Duodenal mucosa (tissue), 2 donors: ENCODE measurements at regions not wholly inside any gene's neighbourhood (a gene's known extent, or its start where the extent isn't known, plus 50 kb on each side); places are given as distances from the start of the nearest gene placed in this dataset.
"Not testable (repeated sequence)": the region's sequence is repeated elsewhere in the genome, so short reads cannot be mapped to it uniquely, and the experiment has no call there.

Source experiments
- H3K27ac ChIP-seq: one replicate; pipeline ENCODE4 v1.7.0; 2013; ENCODE audit warnings: low read depth, low read length
- H3K27me3 ChIP-seq, 2 donors: one replicate each; pipeline ENCODE4 v1.7.0; 2013; ENCODE audit warnings: low read length in 2 of 2, control low read depth in 1 of 2; ENCODE audit not compliant: insufficient read depth in 2 of 2, control insufficient read depth in 1 of 2
- H3K36me3 ChIP-seq, 2 donors: one replicate each; pipeline ENCODE4 v1.7.0; 2013; ENCODE audit warnings: low read length in 2 of 2, control low read depth in 1 of 2; ENCODE audit not compliant: insufficient read depth in 2 of 2, control insufficient read depth in 1 of 2
- H3K4me1 ChIP-seq, 2 donors: one replicate each; pipeline ENCODE4 v1.7.0; 2013; ENCODE audit warnings: low read length in 2 of 2, control low read depth in 1 of 2; ENCODE audit not compliant: insufficient read depth in 2 of 2, control insufficient read depth in 1 of 2
- H3K4me3 ChIP-seq, 2 donors: one replicate each; pipeline ENCODE4 v1.7.0; 2013; ENCODE audit warnings: low read length in 2 of 2, low read depth in 1 of 2
- H3K9ac ChIP-seq, 2 donors: one replicate each; pipeline ENCODE4 v1.7.0; 2013; ENCODE audit warnings: low read length in 2 of 2, low read depth in 1 of 2
- H3K9me3 ChIP-seq, 2 donors: one replicate each; pipeline ENCODE4 v1.7.0; 2013; ENCODE audit warnings: low read length in 2 of 2, control low read depth in 1 of 2; ENCODE audit not compliant: control insufficient read depth in 1 of 2

- Histone ChIP-seq H3K9ac (no peak overlapping the region), H3K9me3 (no peaks in the 10 kb centered on the region), H3K27me3 (no peaks in the 10 kb centered on the region), H3K27ac (no peak overlapping the region), H3K36me3 (no peaks in the 10 kb centered on the region), H3K4me1 (no peaks in the 10 kb centered on the region), H3K4me3 (no peak overlapping the region)
Measured at GRCh38 chr1:196136396-196136795, 471.8 kb downstream of the KCNT2 start.

GRCh38 chr1:196131691-196132090 is 476.5 kb downstream of the KCNT2 start:
- H3K9ac ChIP-seq = no peak overlapping the region
- no peaks in the 10 kb centered on the region for H3K27me3 ChIP-seq
- H3K4me1 ChIP-seq = no peaks in the 10 kb centered on the region
- H3K9me3 ChIP-seq = no peaks in the 10 kb centered on the region
- H3K36me3 ChIP-seq = no peaks in the 10 kb centered on the region
- H3K27ac ChIP-seq = no peak overlapping the region
- no peak overlapping the region for H3K4me3 ChIP-seq

- H3K4me3 ChIP-seq = no peak overlapping the region
- no peaks in the 10 kb centered on the region for H3K4me1 ChIP-seq
- H3K9ac ChIP-seq = no peak overlapping the region
- H3K27ac ChIP-seq = no peak overlapping the region
- H3K36me3 ChIP-seq = no peaks in the 10 kb centered on the region
- H3K9me3 ChIP-seq = no peaks in the 10 kb centered on the region
- H3K27me3 ChIP-seq = no peaks in the 10 kb centered on the region
Measured at GRCh38 chr1:196128835-196129234, 479.4 kb downstream of the KCNT2 start.

GRCh38 chr1:196121181-196121580 is 487.1 kb downstream of the KCNT2 start:
- Histone ChIP-seq H3K4me3 (no peak overlapping the region), H3K27ac (no peak overlapping the region), H3K27me3 (no peaks in the 10 kb centered on the region), H3K9ac (no peak overlapping the region), H3K36me3 (no peaks in the 10 kb centered on the region), H3K9me3 (no peaks in the 10 kb centered on the region), H3K4me1 (no peaks in the 10 kb centered on the region)

GRCh38 chr1:196115646-196116045 is 492.6 kb downstream of the KCNT2 start:
- H3K9ac ChIP-seq = no peak overlapping the region

GRCh38 chr1:196114193-196114592 is 494.0 kb downstream of the KCNT2 start:
- H3K9ac ChIP-seq = no peak overlapping the region
- no peaks in the 10 kb centered on the region for H3K27me3 ChIP-seq
- H3K36me3 ChIP-seq = no peaks in the 10 kb centered on the region
- no peak overlapping the region for H3K27ac ChIP-seq
- no peaks in the 10 kb centered on the region for H3K9me3 ChIP-seq
- H3K4me1 ChIP-seq = no peaks in the 10 kb centered on the region
- H3K4me3 ChIP-seq = no peak overlapping the region

More at GRCh38 chr1:196115646-196116045, 492.6 kb downstream of the KCNT2 start:
- Histone ChIP-seq H3K27me3 (no peaks in the 10 kb centered on the region), H3K4me1 (no peaks in the 10 kb centered on the region), H3K36me3 (no peaks in the 10 kb centered on the region), H3K27ac (no peak overlapping the region), H3K4me3 (no peak overlapping the region), H3K9me3 (no peaks in the 10 kb centered on the region)

GRCh38 chr1:196108990-196109389 is 499.2 kb downstream of the KCNT2 start:
- H3K27ac ChIP-seq, H3K4me3 ChIP-seq, H3K9me3 ChIP-seq, H3K27me3 ChIP-seq, H3K4me1 ChIP-seq, H3K36me3 ChIP-seq, H3K9ac ChIP-seq: not testable (repeated sequence)

GRCh38 chr1:196105901-196106300 is 502.3 kb downstream of the KCNT2 start:
- no peak overlapping the region for H3K4me3 ChIP-seq

GRCh38 chr1:196102826-196103225 is 505.4 kb downstream of the KCNT2 start:
- Histone ChIP-seq H3K27me3 (no peaks in the 10 kb centered on the region), H3K27ac (no peak overlapping the region), H3K4me3 (no peak overlapping the region), H3K9ac (no peak overlapping the region), H3K36me3 (no peaks in the 10 kb centered on the region), H3K9me3 (peaks cover 2 to 5% of the 10 kb centered on the region in 2 donors), H3K4me1 (no peaks in the 10 kb centered on the region)

More at GRCh38 chr1:196105901-196106300, 502.3 kb downstream of the KCNT2 start:
- H3K9me3 ChIP-seq = peaks cover 2 to 5% of the 10 kb centered on the region in 2 donors
- H3K27ac ChIP-seq = no peak overlapping the region
- H3K36me3 ChIP-seq = no peaks in the 10 kb centered on the region
- H3K4me1 ChIP-seq = no peaks in the 10 kb centered on the region
- no peak overlapping the region for H3K9ac ChIP-seq
- no peaks in the 10 kb centered on the region for H3K27me3 ChIP-seq

- H3K4me3 ChIP-seq = no peak overlapping the region
- H3K9ac ChIP-seq = no peak overlapping the region
- H3K9me3 ChIP-seq = no peaks in the 10 kb centered on the region
- H3K4me1 ChIP-seq = no peaks in the 10 kb centered on the region
- H3K36me3 ChIP-seq = no peaks in the 10 kb centered on the region
- H3K27me3 ChIP-seq = no peaks in the 10 kb centered on the region
- H3K27ac ChIP-seq = no peak overlapping the region
Measured at GRCh38 chr1:196098000-196098399, 510.2 kb downstream of the KCNT2 start.

- H3K9me3 ChIP-seq = no peaks in the 10 kb centered on the region
- no peak overlapping the region for H3K4me3 ChIP-seq
- no peaks in the 10 kb centered on the region for H3K36me3 ChIP-seq
- no peaks in the 10 kb centered on the region for H3K27me3 ChIP-seq
- no peak overlapping the region for H3K9ac ChIP-seq
- H3K4me1 ChIP-seq = no peaks in the 10 kb centered on the region
- no peak overlapping the region for H3K27ac ChIP-seq
Measured at GRCh38 chr1:196094821-196095220, 513.4 kb downstream of the KCNT2 start.
